GM19043 (cell line): ENCODE measurements at regions not wholly inside any gene's neighbourhood (a gene's known extent, or its start where the extent isn't known, plus 50 kb on each side); places are given as distances from the start of the nearest gene placed in this dataset.
"Not testable (repeated sequence)": the region's sequence is repeated elsewhere in the genome, so short reads cannot be mapped to it uniquely, and the experiment has no call there.

Experiments
- ATAC-seq: cut with Tn5 transposase; IDR thresholded peaks from one replicate; pipeline ENCODE4 v1.9.1; 2021; ENCODE audit warnings: low read depth; ENCODE audit not compliant: unreplicated experiment

DNA sequence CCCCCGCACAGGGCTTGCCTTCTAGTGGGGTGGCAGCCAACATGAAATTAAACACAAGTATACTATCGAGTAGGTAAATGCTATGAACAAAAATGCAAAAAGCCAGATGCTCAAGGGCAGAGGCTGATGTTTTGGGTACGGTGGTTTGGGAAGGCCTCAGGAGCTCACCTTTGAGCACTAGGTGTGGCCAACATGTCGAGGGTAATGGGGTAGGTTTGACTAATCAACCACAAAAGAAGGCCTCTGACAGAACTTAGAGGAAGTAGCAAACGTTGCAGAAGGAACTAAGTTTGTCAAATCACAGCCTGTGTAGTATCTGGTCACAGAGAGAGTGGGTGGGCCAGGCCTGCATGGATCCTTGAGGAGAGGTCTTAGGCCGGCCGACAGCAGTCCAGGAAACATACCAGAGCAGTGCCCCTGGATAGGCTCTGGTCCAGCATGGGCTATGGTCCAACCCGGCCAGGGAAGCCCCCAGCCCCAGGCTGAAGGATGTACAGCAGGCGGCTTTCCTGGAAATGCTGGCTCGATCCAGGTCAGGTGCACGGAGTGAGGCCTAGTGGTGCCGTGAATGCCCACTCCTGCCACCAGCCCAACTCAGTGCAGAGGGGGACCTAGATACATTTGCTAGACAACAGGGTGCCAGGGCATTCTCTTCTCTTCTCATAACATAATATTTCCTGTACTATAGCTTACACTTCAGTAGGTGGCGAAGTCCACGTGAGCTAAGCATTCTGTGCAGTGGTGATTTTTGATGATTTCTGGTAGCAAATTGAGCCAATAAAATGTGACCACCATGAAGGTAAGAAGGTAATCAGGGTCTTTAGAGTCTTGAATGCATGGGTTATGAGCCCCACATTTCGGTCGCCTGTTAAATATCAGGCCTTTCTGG, 56.3 kb upstream of the CD93 start:
- ATAC-seq, result peak; percentile 62

DNA sequence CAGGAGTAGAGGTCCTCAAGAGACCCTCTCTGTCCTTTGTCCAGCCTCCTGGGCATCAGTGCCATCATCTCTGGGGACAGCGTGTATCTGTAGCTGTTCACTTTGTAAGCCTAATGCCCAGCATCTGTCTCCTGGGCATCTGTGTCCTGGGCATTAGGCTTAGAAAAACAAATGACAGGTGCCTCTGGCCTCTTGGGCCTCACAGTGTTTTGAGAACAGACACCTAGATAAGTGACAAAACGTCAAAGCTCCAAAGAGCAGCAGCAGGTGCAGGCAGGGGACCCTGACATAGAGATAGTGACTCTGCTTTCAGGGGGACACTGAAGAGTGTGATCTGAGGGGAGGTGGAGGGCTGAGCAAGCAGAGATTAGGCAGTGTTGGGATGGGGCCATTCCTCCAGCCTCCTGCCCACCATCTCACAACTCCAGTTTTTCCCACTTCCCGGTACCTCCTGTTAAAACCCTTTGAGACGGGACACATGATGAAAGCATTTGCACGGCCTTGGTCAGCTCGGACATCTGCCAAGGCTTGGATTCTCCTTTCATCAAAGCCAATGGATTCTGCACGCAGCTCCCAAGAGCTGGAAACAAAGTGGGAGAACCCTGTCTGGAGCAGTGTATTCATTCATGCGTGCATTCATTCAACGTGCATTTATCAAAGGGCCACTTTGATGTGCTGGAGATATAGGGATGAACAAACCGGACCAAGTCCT, 55.5 kb upstream of the CD93 start:
- no peak for ATAC-seq

DNA sequence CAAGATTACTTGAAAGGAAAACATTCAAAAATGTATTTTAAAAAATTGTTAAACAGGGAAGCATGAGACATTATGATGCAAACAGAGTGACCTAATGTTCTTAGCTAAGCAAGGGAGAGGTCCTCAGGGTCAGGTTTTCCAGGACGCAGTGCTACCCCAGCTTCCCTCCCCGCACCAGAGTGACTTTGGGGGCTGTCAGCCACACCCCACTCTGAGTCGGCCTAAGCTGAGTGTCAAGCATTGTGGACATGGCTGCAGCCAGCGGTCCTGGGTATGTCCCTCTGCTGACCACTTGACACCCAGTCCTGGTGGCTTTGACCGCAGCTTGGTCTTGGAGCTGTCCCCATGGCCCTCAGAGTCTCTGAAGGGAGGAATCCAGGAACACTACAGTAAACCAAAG, 54.9 kb upstream of the CD93 start:
- ATAC-seq, result no peak

DNA sequence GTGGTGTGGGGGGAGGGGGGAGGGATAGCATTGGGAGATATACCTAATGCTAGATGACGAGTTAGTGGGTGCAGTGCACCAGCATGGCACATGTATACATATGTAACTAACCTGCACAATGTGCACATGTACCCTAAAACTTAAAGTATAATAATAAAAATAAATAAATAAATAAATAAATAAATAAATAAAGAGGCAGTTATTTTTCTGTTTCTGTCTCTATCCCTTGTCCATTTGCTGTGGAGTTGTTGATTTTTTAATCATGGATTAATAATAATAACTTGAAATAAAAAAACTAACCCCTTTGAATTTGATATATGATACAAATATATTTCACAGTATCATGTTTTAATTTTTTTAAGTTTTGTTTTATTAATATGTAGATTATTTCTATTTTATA, 53.9 kb upstream of the CD93 start:
- ATAC-seq, result not testable (repeated sequence)

DNA sequence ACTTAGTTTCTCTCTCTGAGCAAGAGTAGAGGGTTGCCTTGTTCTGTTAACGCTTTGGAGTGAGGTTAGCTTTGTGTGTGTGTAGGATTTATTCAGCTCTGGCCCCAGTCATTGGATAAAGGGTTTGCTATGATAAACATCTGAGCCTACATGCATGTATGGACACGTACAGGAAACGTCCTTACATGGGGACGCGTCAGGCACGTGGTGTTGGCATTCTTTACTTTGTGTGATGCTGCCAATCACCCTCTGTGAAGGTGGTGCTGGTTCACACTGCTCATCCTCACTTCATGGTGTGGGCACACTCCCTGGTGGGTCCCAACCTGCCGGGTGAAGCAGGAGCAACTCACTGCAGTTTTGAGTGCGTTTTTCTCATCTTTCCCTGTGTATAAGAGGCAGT, 53.4 kb upstream of the CD93 start:
- no peak for ATAC-seq

DNA sequence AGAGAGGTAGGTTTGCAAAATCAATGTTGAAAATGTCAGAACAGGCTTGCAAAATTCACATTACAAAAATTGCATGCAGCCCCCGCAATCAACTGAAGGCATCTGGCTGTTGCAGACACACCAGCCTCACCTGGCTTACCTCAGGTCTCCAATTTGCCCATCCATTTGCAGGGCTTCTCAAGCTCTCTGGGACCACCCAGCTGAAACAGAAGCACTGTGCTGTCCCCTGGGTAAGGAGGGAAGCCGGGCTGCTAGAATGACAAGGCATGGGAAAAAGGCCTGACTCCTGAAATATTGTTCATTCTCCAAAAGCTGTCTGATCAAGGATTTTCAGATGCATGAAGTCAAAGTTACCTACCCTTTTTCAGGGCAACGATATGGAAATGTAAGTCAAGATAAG, 52.6 kb upstream of the CD93 start:
- no peak for ATAC-seq

DNA sequence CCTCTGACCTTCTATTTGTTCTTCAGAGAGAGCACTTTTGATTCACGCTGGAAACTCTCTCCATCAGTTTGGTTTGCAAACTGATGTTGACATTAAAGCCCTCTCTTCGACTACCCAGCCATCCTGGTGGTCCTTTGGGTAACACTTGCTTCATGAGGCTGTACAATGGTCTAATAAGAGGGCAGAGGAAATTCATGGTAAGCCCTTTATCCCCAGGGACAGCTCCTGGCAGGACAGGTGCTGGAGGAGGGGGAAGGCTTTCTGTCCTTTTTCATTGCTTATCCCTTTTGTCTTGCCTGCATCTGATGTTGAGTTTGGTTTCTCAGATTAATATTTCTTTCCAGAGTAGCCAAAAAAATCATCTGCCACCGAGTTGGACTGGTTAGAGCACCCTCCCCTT, 52.1 kb upstream of the CD93 start:
- no peak for ATAC-seq

DNA sequence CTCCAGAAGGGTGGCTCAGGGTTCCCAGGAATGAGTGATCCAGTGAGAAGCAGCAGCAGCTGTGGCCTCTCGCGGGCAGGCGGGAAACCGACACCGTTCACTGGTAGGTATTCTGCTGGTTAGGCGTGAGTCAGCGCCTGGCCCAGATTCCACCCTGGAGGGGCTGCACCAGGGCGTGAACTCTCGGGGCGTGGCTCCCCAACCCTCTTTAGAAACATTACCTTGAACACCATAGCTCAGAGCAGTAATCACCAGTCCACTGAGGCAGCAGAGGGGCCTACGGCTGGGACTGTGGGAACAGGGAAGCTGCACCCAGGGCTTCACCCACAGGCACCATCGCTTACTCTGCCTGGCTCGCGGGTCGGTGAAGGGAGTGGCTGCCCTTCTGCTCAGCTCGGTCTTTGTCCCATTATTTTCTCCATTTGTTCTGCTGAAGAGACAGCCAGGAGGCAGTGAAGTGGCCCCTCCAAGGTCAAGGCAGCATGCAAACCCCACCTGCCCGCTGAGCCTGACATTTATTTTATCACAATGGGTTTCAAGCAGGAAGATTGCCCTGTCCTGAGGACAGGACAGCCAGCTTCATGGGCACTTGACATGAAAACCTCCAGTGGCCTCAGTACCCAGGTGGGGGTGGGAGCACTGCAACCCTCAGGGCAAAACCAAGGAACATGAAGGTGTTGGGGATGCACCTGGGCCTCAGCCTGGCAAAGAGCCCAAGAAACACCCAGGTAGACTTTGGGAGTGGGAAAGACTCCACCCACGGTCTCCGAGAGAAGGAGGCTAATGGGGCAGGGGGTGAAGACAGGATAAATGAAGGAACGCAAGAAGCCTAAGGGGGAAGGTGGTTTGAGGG, 51.0 kb upstream of the CD93 start:
- ATAC-seq, result no peak

DNA sequence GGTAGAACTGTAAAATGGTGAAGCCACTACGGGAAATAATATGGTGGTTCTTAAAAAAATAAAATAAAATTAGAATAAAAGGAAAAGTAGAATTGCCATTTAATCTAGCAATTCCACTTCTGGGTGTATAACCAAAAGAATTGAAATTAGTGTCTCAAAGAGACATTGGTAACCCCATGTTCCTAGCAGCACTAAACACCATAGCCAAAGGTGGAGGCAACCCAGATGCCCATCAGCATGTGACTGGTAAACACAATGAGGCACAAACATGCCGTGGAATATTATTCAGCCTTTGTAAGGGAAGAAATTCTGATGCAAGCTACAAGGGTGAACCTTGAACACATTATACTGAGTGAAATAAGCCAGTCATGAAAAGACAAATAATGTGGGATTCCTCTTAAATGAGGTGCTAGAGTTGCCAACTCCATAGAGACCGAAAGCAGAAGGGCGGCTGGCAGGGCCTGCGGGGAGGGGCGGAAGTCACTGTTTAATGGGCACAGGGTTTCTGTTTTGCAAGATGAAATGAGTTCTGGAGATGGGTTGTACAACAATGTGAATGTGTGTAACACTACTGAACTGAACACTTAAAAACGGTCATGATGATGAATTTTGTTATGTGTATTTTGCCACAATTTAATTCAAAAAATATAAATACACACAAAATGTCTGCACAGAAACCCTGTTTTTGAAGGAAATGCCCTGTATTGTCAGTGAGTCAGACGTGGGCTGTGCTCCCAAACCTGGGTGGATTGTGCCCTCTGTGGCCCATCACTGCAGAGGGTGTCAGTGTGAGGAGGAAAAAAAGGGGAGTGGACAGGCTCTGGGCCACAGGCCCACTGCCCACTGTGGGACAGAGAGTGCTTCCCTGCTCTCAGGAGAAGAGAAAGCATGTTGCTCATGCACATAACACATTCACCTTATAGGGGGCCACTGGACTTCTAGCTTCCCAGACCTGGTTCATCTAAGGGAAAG, 49.6 kb upstream of the CD93 start:
- no peak for ATAC-seq
